ENCODE measurements at regions not wholly inside any gene's neighbourhood (a gene's known extent, or its start where the extent isn't known, plus 50 kb on each side); places are given as distances from the start of the nearest gene placed in this dataset.

GRCh38 chr10:78975926-78976325, 92.8 kb upstream of the ZMIZ1 start:
- TF ChIP-seq CTCF (IDR thresholded peaks at IDR 0.05): no peak
- no peak for TF ChIP-seq POLR2A (IDR thresholded peaks at IDR 0.05)

All from right lobe of liver (tissue), 4 donors.